OCI-LY3 (cell line): ENCODE measurements at regions not wholly inside any gene's neighbourhood (a gene's known extent, or its start where the extent isn't known, plus 50 kb on each side); places are given as distances from the start of the nearest gene placed in this dataset.
A peak's percentile ranks its signal among the peaks of the same experiment; 100 is the strongest.

Source experiments
- H2AFZ ChIP-seq: fragments of 200-600, 300-600 bp; shearing (Covaris generic); 2 replicates; pipeline ENCODE4 v1.6.0; 2014; ENCODE audit warnings: antibody characterized with exemption, low read depth, low read length
- H3K27ac ChIP-seq: fragments of 200-600, 300-600 bp; sonication (generic); 2 replicates; pipeline ENCODE4 v1.5.1; 2014; ENCODE audit warnings: mild to moderate bottlenecking, low read length, moderate library complexity, mixed read lengths
- H3K27me3 ChIP-seq: fragments of 200-600, 300-600 bp; sonication (generic); 2 replicates; pipeline ENCODE4 v1.6.1; 2014; ENCODE audit warnings: low read depth, low read length, mixed read lengths
- H3K36me3 ChIP-seq: fragments of 200-600, 300-600 bp; sonication (generic); replicated peaks from 2 replicates; pipeline ENCODE3; 2014; ENCODE audit warnings: low read depth, low read length, mixed read lengths
- H3K4me1 ChIP-seq: fragments of 300-600, 200-600 bp; sonication (generic); 2 replicates; pipeline ENCODE4 v1.6.1; 2014; ENCODE audit warnings: low read length, mixed read lengths
- H3K4me2 ChIP-seq: fragments of 200-600, 300-600 bp; sonication (generic); 2 replicates; pipeline ENCODE4 v1.6.1; 2014; ENCODE audit warnings: low read length, mixed read lengths
- H3K4me3 ChIP-seq: fragments of 300-600, 200-600 bp; sonication (generic); 2 replicates; pipeline ENCODE4 v1.5.1; 2014; ENCODE audit warnings: antibody characterized with exemption, mild to moderate bottlenecking, low read length, moderate library complexity
- H3K79me2 ChIP-seq: fragments of 300-600, 200-600 bp; shearing (Covaris generic); 2 replicates; pipeline ENCODE4 v1.6.1; 2014; ENCODE audit warnings: mild to moderate bottlenecking, low read length, mixed read lengths
- H3K9ac ChIP-seq: fragments of 300-600, 200-600 bp; shearing (Covaris generic); 2 replicates; pipeline ENCODE4 v1.6.0; 2014; ENCODE audit warnings: mild to moderate bottlenecking, low read length, moderate library complexity
- H3K9me3 ChIP-seq: fragments of 200-600, 300-600 bp; shearing (Covaris generic); 2 replicates; pipeline ENCODE4 v1.6.1; 2014; ENCODE audit warnings: low read length, mixed read lengths; ENCODE audit not compliant: insufficient read depth
- H4K20me1 ChIP-seq: fragments of 200-600, 300-600 bp; sonication (generic); 2 replicates; pipeline ENCODE4 v1.6.1; 2016; ENCODE audit warnings: low read length, mixed read lengths; ENCODE audit not compliant: insufficient read depth
- CTCF ChIP-seq: fragments of 200-600, 300-600 bp; sonication (generic); IDR thresholded peaks from 2 replicates; pipeline ENCODE4 v1.5.1; 2014; ENCODE audit warnings: antibody characterized with exemption, low read length, low read depth
- EZH2phosphoT487 ChIP-seq: fragments of 200-600 bp; shearing (Covaris generic); IDR thresholded peaks from 2 replicates; pipeline ENCODE4 v1.6.1; 2018; ENCODE audit warnings: antibody characterized with exemption, mixed run types, low read depth

DNA sequence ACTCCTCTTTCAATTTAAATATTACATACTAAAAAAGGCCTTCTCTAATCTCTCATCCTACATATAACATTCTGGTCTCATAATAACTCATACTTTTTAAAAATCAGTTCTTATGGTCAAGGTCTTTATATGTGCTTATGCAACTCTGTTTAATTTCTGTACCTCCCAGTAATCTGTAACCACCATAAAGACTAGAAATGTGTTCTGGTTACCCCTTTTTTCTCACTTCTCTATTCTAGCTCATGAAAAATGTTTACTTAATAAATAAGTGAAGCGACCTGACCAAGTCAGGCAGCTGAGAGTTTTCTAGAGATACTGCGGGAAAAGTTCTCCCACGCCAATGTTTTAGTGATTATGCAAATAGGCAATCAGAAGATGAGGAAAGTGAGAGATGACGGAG lies 548.8 kb upstream of the FAM241A start:
- no peak overlapping the region for H3K27ac ChIP-seq
- H3K36me3 ChIP-seq: no peaks in the 10 kb centered on the region
- TF ChIP-seq CTCF: no peak
- TF ChIP-seq EZH2phosphoT487: no peak
- no peak overlapping the region for H3K4me2 ChIP-seq
- no peak overlapping the region for H2AFZ ChIP-seq
- no peaks in the 10 kb centered on the region for H3K79me2 ChIP-seq
- H3K4me3 ChIP-seq: no peak overlapping the region
- H4K20me1 ChIP-seq: no peaks in the 10 kb centered on the region
- peaks cover 6% of the 10 kb centered on the region; the same call in 1 of the 2 replicates for H3K4me1 ChIP-seq
- H3K9ac ChIP-seq: no peak overlapping the region
- no peaks in the 10 kb centered on the region for H3K27me3 ChIP-seq
- no peaks in the 10 kb centered on the region for H3K9me3 ChIP-seq

DNA sequence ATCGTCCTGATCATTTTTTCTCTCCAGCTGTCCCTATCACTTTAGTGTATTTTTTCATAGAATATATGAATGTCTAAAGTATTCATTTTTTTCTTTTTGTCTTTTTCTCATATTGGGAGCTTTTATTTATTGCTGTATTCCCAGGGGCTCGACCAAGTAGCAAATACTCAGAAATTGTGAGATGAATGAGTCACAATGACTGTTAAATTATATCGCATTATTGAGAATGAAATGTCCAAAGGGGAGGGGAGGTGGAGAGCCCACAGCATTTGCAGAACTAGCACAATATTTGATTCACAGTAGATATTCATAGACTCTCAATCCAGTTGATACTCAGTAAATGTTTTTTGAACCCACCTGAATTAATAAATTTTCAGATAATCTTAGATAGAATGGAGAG lies 543.6 kb upstream of the FAM241A start:
- H2AFZ ChIP-seq: no peak overlapping the region
- H4K20me1 ChIP-seq: no peaks in the 10 kb centered on the region
- H3K4me1 ChIP-seq: peaks cover 2% of the 10 kb centered on the region; the same call in 1 of the 2 replicates
- no peaks in the 10 kb centered on the region for H3K9me3 ChIP-seq
- H3K27ac ChIP-seq: no peak overlapping the region
- no peaks in the 10 kb centered on the region for H3K36me3 ChIP-seq
- TF ChIP-seq CTCF: no peak
- TF ChIP-seq EZH2phosphoT487: no peak
- H3K4me3 ChIP-seq: no peak overlapping the region
- no peak overlapping the region for H3K9ac ChIP-seq
- H3K4me2 ChIP-seq: no peak overlapping the region
- no peaks in the 10 kb centered on the region for H3K79me2 ChIP-seq
- no peaks in the 10 kb centered on the region for H3K27me3 ChIP-seq

- no peaks in the 10 kb centered on the region for H3K27me3 ChIP-seq
- H3K4me1 ChIP-seq: no peaks in the 10 kb centered on the region
- no peak overlapping the region for H3K27ac ChIP-seq
- no peaks in the 10 kb centered on the region for H3K79me2 ChIP-seq
- peak overlapping the region; percentile 77; the same call in 1 of the 2 replicates for H2AFZ ChIP-seq
- H3K36me3 ChIP-seq: no peaks in the 10 kb centered on the region
- TF ChIP-seq CTCF (peak; percentile 63), EZH2phosphoT487 (no peak)
- no peaks in the 10 kb centered on the region for H4K20me1 ChIP-seq
- no peak overlapping the region for H3K4me3 ChIP-seq
- H3K4me2 ChIP-seq: no peak overlapping the region
- no peak overlapping the region for H3K9ac ChIP-seq
- H3K9me3 ChIP-seq: no peaks in the 10 kb centered on the region
These were observed 542.4 kb upstream of the FAM241A start for GRCh38 chr4:111602848-111603247.

DNA sequence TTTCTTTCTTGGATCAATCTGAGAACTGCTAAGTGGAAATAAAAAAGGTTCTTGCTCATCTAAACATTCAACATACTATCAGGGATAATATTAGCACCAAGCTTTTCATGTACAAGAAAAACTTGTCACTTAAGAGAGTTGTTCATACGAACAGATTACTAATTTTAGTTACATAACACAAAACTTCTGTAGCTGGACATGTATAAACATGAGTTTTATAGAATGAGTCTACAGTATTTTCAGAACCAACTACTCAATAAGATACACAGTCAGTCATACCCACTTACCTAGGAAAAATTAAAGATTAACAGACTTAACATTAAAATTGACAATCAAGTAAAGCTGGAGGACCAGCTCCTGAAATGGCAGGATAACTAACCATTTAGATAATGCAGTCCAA lies 540.1 kb upstream of the FAM241A start:
- H3K79me2 ChIP-seq: no peaks in the 10 kb centered on the region
- no peak overlapping the region for H3K9ac ChIP-seq
- no peaks in the 10 kb centered on the region for H3K36me3 ChIP-seq
- no peak overlapping the region for H3K27ac ChIP-seq
- H3K27me3 ChIP-seq: no peaks in the 10 kb centered on the region
- H2AFZ ChIP-seq: no peak overlapping the region
- no peaks in the 10 kb centered on the region for H3K9me3 ChIP-seq
- no peak overlapping the region for H3K4me3 ChIP-seq
- no peaks in the 10 kb centered on the region for H3K4me1 ChIP-seq
- TF ChIP-seq EZH2phosphoT487 (no peak), CTCF (no peak)
- H4K20me1 ChIP-seq: no peaks in the 10 kb centered on the region
- H3K4me2 ChIP-seq: no peak overlapping the region
